CD14-positive monocyte (primary cell): ENCODE measurements at regions not wholly inside any gene's neighbourhood (a gene's known extent, or its start where the extent isn't known, plus 50 kb on each side); places are given as distances from the start of the nearest gene placed in this dataset.
A peak's percentile ranks its signal among the peaks of the same experiment; 100 is the strongest.

Experiments
- DNase-seq, 3 donors: peaks; one replicate each; pipeline ENCODE4 v3.0.0-alpha.2; 2011 to 2022
- H2AFZ ChIP-seq: 2 replicates; pipeline ENCODE4 v1.6.0; 2012; ENCODE audit warnings: mild to moderate bottlenecking, low read depth, low read length, inconsistent platforms; ENCODE audit not compliant: insufficient read depth, poor library complexity, severe bottlenecking
- H3K27ac ChIP-seq, 2 donors: 1 replicate in 1 of 2; 2 replicates in 1 of 2; pipeline ENCODE4 v1.5.1; 2012 to 2013; ENCODE audit warnings: low read length in 2 of 2, control low read depth in 1 of 2, inconsistent platforms in 1 of 2, low read depth in 1 of 2, mild to moderate bottlenecking in 1 of 2
- H3K27me3 ChIP-seq, 2 donors: one replicate each; pipeline versions ENCODE4 v1.6.0 to v1.6.1; 2011 to 2013; ENCODE audit warnings: low read length in 2 of 2; ENCODE audit not compliant: control insufficient read depth in 2 of 2, insufficient read depth in 2 of 2
- H3K36me3 ChIP-seq, 2 donors: replicated peaks in 1 of 2; 1 replicate in 1 of 2; 2 replicates in 1 of 2; pipeline versions ENCODE4 v1.5.1 to v1.6.1; 2012 to 2013; ENCODE audit warnings: low read length in 2 of 2, control low read depth in 1 of 2, inconsistent platforms in 1 of 2, mild to moderate bottlenecking in 1 of 2; ENCODE audit not compliant: insufficient read depth in 2 of 2, control insufficient read depth in 1 of 2
- H3K4me1 ChIP-seq, 2 donors: 1 replicate in 1 of 2; 2 replicates in 1 of 2; pipeline versions ENCODE4 v1.5.1 to v1.6.1; 2012 to 2013; ENCODE audit warnings: low read length in 2 of 2, control low read depth in 1 of 2, inconsistent platforms in 1 of 2, mild to moderate bottlenecking in 1 of 2, moderate library complexity in 1 of 2; ENCODE audit not compliant: insufficient read depth in 2 of 2, control insufficient read depth in 1 of 2
- H3K4me2 ChIP-seq: replicated peaks from 2 replicates; pipeline ENCODE3; 2012; ENCODE audit warnings: low read length, moderate library complexity, mild to moderate bottlenecking; ENCODE audit not compliant: poor library complexity, severe bottlenecking; ENCODE audit errors: extremely low read depth
- H3K4me3 ChIP-seq, 3 experiments: fragments of 200-600 bp in 1 of 3; sonication (generic) in 1 of 3; replicated peaks in 1 of 3; 1 replicate in 2 of 3; 2 replicates in 1 of 3; pipeline ENCODE4 v1.5.1; 2011 to 2013; ENCODE audit warnings: low read length in 3 of 3, mild to moderate bottlenecking in 3 of 3, control low read depth in 2 of 3, low read depth in 2 of 3, inconsistent platforms in 1 of 3, moderate library complexity in 1 of 3
- H3K79me2 ChIP-seq: 2 replicates; pipeline ENCODE4 v1.6.0; 2012; ENCODE audit warnings: mild to moderate bottlenecking, control low read depth, inconsistent platforms, low read length, moderate library complexity; ENCODE audit not compliant: insufficient read depth
- H3K9ac ChIP-seq: 2 replicates; pipeline ENCODE4 v1.6.0; 2017; ENCODE audit warnings: low read length, mild to moderate bottlenecking; ENCODE audit not compliant: insufficient read depth, poor library complexity, severe bottlenecking
- H3K9me3 ChIP-seq, 2 donors: replicated peaks in 1 of 2; 1 replicate in 1 of 2; 2 replicates in 1 of 2; pipeline versions ENCODE4 v1.5.1 to v1.6.1; 2012 to 2013; ENCODE audit warnings: low read length in 2 of 2, control low read depth in 1 of 2; ENCODE audit not compliant: control insufficient read depth in 1 of 2, insufficient read depth in 1 of 2
- H4K20me1 ChIP-seq: 2 replicates; pipeline ENCODE4 v1.6.0; 2012; ENCODE audit warnings: mild to moderate bottlenecking, low read length, control low read depth, moderate library complexity; ENCODE audit not compliant: insufficient read depth
- H3K27ac Mint-ChIP-seq, 7 donors: one replicate each; pipeline ENCODE4 v1.8.0; 2020; ENCODE audit warnings: mild to moderate bottlenecking in 7 of 7, mixed read lengths in 7 of 7, moderate library complexity in 6 of 7, inconsistent platforms in 2 of 7
- H3K27me3 Mint-ChIP-seq, 3 donors: one replicate each; pipeline ENCODE4 v1.8.0; 2021 to 2022; ENCODE audit warnings: low read depth in 3 of 3, mild to moderate bottlenecking in 3 of 3, mixed read lengths in 3 of 3, moderate library complexity in 3 of 3, inconsistent platforms in 1 of 3
- H3K36me3 Mint-ChIP-seq, 2 donors: one replicate each; pipeline ENCODE4 v1.8.0; 2020; ENCODE audit warnings: mixed read lengths in 2 of 2, inconsistent platforms in 1 of 2, mild to moderate bottlenecking in 1 of 2
- H3K4me1 Mint-ChIP-seq: one replicate; pipeline ENCODE4 v1.8.0; 2020; ENCODE audit warnings: mild to moderate bottlenecking, mixed read lengths
- H3K4me3 Mint-ChIP-seq, 2 donors: one replicate each; pipeline ENCODE4 v1.8.0; 2020; ENCODE audit warnings: mild to moderate bottlenecking in 2 of 2, mixed read lengths in 2 of 2, moderate library complexity in 1 of 2
- H3K9me3 Mint-ChIP-seq, 7 donors: one replicate each; pipeline ENCODE4 v1.8.0; 2020 to 2022; ENCODE audit warnings: mixed read lengths in 7 of 7, mild to moderate bottlenecking in 6 of 7, moderate library complexity in 6 of 7, inconsistent platforms in 2 of 7
- WGBS: methylation state at CpG from one replicate; pipeline ENCODE4 v1.1.5; 2013; ENCODE audit warnings: missing lambda C conversion rate; ENCODE audit not compliant: insufficient coverage; 5-methylcytosine and 5-hydroxymethylcytosine counted together
- intact Hi-C, 2 donors: fragments of 100-400 bp; cut with micrococcal nuclease; formaldehyde crosslinking; loops; one replicate each; pipeline versions ENCODE4 v1.15.0 to v1.15.1; 2023
- TF ChIP-seq, protein P1 (sequence below): fragments of 200-600 bp; IDR thresholded peaks from one replicate; pipeline ENCODE4 v1.8.0; 2022; ENCODE audit warnings: antibody characterized with exemption, mild to moderate bottlenecking

DNA sequence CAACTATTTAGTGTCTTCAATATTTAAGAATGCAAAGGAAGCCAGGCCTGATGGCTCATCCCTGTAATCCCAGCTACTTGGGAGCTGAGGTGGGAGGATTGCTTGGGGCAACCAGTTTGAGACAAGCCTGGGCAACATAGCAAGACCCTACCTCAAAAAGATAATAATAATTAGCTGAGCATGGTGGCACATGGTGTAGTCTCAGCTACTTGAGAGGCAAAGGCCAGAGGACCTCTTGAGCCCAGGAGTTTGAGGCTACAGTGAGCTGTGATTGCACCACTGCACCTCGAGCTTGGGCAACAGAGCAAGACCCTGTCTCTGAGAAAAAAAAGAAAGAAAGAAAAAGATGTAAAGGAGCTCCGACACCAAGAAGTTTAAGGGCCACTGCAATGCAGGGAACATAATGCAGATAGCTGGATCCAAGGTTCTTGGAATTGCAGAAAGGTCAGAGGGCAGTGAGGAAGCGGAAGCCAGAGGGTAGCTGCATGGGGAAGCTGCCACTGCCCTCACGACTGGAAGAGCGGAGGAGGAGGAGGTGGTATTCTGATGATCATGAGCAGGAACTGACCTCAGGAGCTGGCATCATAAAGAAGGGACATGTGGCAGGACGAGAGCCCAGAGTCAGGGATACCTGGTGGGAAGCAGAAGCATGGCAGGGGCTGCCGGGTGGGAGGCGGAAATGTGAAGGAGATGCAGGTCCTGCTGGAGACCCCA lies 60.2 kb upstream of the PODXL start:
- Histone ChIP-seq H3K36me3 (no peaks in the 10 kb centered on the region), H3K4me3 (no peak overlapping the region), H3K4me1 (no peaks in the 10 kb centered on the region), H3K4me2 (no peak overlapping the region), H3K27me3 (no peaks in the 10 kb centered on the region), H4K20me1 (no peaks in the 10 kb centered on the region), H2AFZ (no peak overlapping the region), H3K27ac (no peak overlapping the region), H3K9ac (no peak overlapping the region), H3K9me3 (no peaks in the 10 kb centered on the region), H3K79me2 (no peaks in the 10 kb centered on the region)
- Mint-ChIP-seq H3K36me3 (no peaks in the 10 kb centered on the region), H3K9me3 (peaks cover 0 to 2% (median 0%) of the 10 kb centered on the region in 7 donors), H3K4me1 (peaks cover 2% of the 10 kb centered on the region), H3K27ac (peak overlapping the region in 1 of 7 donors; percentile 5), H3K27me3 (peaks cover 0 to 4% (median 3%) of the 10 kb centered on the region in 3 donors), H3K4me3 (no peak overlapping the region)
- TF ChIP-seq, protein P1, sequence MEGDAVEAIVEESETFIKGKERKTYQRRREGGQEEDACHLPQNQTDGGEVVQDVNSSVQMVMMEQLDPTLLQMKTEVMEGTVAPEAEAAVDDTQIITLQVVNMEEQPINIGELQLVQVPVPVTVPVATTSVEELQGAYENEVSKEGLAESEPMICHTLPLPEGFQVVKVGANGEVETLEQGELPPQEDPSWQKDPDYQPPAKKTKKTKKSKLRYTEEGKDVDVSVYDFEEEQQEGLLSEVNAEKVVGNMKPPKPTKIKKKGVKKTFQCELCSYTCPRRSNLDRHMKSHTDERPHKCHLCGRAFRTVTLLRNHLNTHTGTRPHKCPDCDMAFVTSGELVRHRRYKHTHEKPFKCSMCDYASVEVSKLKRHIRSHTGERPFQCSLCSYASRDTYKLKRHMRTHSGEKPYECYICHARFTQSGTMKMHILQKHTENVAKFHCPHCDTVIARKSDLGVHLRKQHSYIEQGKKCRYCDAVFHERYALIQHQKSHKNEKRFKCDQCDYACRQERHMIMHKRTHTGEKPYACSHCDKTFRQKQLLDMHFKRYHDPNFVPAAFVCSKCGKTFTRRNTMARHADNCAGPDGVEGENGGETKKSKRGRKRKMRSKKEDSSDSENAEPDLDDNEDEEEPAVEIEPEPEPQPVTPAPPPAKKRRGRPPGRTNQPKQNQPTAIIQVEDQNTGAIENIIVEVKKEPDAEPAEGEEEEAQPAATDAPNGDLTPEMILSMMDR: no peak
- 96% methylated on average over 6 of the region's 8 CpGs for WGBS
- DNase-seq: no peak
- intact Hi-C loops: no loop called here

DNA sequence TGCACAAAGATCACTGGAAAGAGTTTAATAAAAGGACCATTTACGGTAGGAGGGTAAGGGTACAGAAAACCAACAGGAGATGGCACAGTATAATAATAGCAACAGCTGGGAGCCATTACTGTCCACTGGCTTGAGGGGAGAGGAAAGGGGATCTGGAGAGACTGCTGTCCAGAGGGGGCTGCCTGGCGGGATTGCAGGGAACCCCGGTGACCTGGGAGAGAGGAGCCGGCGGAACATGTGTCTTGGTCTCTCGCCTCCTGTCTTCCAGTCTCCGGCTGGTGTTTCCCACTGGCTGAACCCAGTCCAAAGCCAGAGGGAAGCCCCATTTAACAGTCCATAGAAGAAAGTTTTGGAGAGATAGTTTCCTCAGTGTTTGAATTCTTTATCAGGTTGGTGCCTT lies 57.5 kb upstream of the PODXL start:
- H3K4me3 Mint-ChIP-seq: no peak overlapping the region

More for the DNA sequence above, 57.5 kb upstream of the PODXL start:
- H3K4me2 ChIP-seq: no peak overlapping the region
- H3K36me3 ChIP-seq: no peaks in the 10 kb centered on the region
- H3K4me1 Mint-ChIP-seq: no peaks in the 10 kb centered on the region
- H3K9ac ChIP-seq: no peak overlapping the region
- no peaks in the 10 kb centered on the region for H3K27me3 ChIP-seq
- no peak overlapping the region for H3K27ac Mint-ChIP-seq
- H3K9me3 Mint-ChIP-seq: peaks cover 0 to 2% (median 0%) of the 10 kb centered on the region in 7 donors
- H3K27me3 Mint-ChIP-seq: peaks cover 0 to 3% (median 2%) of the 10 kb centered on the region in 3 donors
- intact Hi-C loops: no loop called here
- H3K9me3 ChIP-seq: no peaks in the 10 kb centered on the region
- 100% methylated on average over 3 of the region's 7 CpGs for WGBS
- H3K4me1 ChIP-seq: no peaks in the 10 kb centered on the region
- TF ChIP-seq, protein P1: no peak
- H3K79me2 ChIP-seq: no peaks in the 10 kb centered on the region
- H3K36me3 Mint-ChIP-seq: no peaks in the 10 kb centered on the region
- H3K4me3 ChIP-seq: no peak overlapping the region
- H2AFZ ChIP-seq: no peak overlapping the region
- H3K27ac ChIP-seq: no peak overlapping the region
- no peaks in the 10 kb centered on the region for H4K20me1 ChIP-seq
- DNase-seq: no peak
